ENCODE measurements at regions not wholly inside any gene's neighbourhood (a gene's known extent, or its start where the extent isn't known, plus 50 kb on each side); places are given as distances from the start of the nearest gene placed in this dataset.

- Mint-ChIP-seq H3K27ac (no peak overlapping the region), H3K36me3 (ENCODE audit: low read depth) (no peaks in the 10 kb centered on the region), H3K9me3 (no peaks in the 10 kb centered on the region), H3K4me3 (no peak overlapping the region), H3K27me3 (ENCODE audit: low read depth, poor library complexity) (peaks cover 14% of the 10 kb centered on the region), H3K4me1 (peaks cover 30% of the 10 kb centered on the region)
- TF ChIP-seq CTCF (IDR thresholded peaks at IDR 0.05), result no peak
- DNase-seq, result no peak
Observed at GRCh38 chr7:27419581-27420177, 177.1 kb downstream of the EVX1 start.

GRCh38 chr7:27420702-27421101 lies 178.1 kb downstream of the EVX1 start:
- H3K4me1 Mint-ChIP-seq, result peaks cover 32% of the 10 kb centered on the region
- DNase-seq, result no peak
- no peak for TF ChIP-seq CTCF (IDR thresholded peaks at IDR 0.05)
- no peaks in the 10 kb centered on the region for H3K36me3 Mint-ChIP-seq (ENCODE audit: low read depth)
- H3K27ac Mint-ChIP-seq, result no peak overlapping the region
- H3K9me3 Mint-ChIP-seq, result peaks cover 8% of the 10 kb centered on the region
- peaks cover 14% of the 10 kb centered on the region for H3K27me3 Mint-ChIP-seq (ENCODE audit: low read depth, poor library complexity)
- no peak overlapping the region for H3K4me3 Mint-ChIP-seq

- no peak overlapping the region for H3K4me3 Mint-ChIP-seq
- no peak for TF ChIP-seq CTCF (IDR thresholded peaks at IDR 0.05)
- no peaks in the 10 kb centered on the region for H3K36me3 Mint-ChIP-seq (ENCODE audit: low read depth)
- H3K4me1 Mint-ChIP-seq, result peaks cover 32% of the 10 kb centered on the region
- DNase-seq, result no peak
- no peak overlapping the region for H3K27ac Mint-ChIP-seq
- H3K9me3 Mint-ChIP-seq, result peaks cover 18% of the 10 kb centered on the region
- H3K27me3 Mint-ChIP-seq (ENCODE audit: low read depth, poor library complexity), result peaks cover 17% of the 10 kb centered on the region
Observed at GRCh38 chr7:27423290-27423689, 180.7 kb downstream of the EVX1 start.

GRCh38 chr7:27423821-27424220 lies 181.2 kb downstream of the EVX1 start:
- no peak overlapping the region for H3K4me3 Mint-ChIP-seq
- DNase-seq, result no peak
- H3K36me3 Mint-ChIP-seq (ENCODE audit: low read depth), result no peaks in the 10 kb centered on the region
- peaks cover 18% of the 10 kb centered on the region for H3K9me3 Mint-ChIP-seq
- peaks cover 17% of the 10 kb centered on the region for H3K27me3 Mint-ChIP-seq (ENCODE audit: low read depth, poor library complexity)
- no peak overlapping the region for H3K27ac Mint-ChIP-seq
- H3K4me1 Mint-ChIP-seq, result peaks cover 36% of the 10 kb centered on the region
- TF ChIP-seq CTCF (IDR thresholded peaks at IDR 0.05), result no peak

GRCh38 chr7:27424231-27424630 lies 181.6 kb downstream of the EVX1 start:
- no peak for TF ChIP-seq CTCF (IDR thresholded peaks at IDR 0.05)
- Mint-ChIP-seq H3K9me3 (peaks cover 18% of the 10 kb centered on the region), H3K27me3 (ENCODE audit: low read depth, poor library complexity) (peaks cover 15% of the 10 kb centered on the region), H3K4me1 (peaks cover 37% of the 10 kb centered on the region), H3K4me3 (no peak overlapping the region), H3K27ac (no peak overlapping the region), H3K36me3 (ENCODE audit: low read depth) (no peaks in the 10 kb centered on the region)
- no peak for DNase-seq

- peaks cover 14% of the 10 kb centered on the region for H3K27me3 Mint-ChIP-seq (ENCODE audit: low read depth, poor library complexity)
- H3K36me3 Mint-ChIP-seq (ENCODE audit: low read depth), result no peaks in the 10 kb centered on the region
- no peak overlapping the region for H3K4me3 Mint-ChIP-seq
- DNase-seq, result no peak
- peaks cover 18% of the 10 kb centered on the region for H3K9me3 Mint-ChIP-seq
- no peak overlapping the region for H3K27ac Mint-ChIP-seq
- TF ChIP-seq CTCF (IDR thresholded peaks at IDR 0.05), result no peak
- H3K4me1 Mint-ChIP-seq, result peaks cover 36% of the 10 kb centered on the region
Observed at GRCh38 chr7:27424749-27425148, 182.1 kb downstream of the EVX1 start.
